ENCODE measurements at regions not wholly inside any gene's neighbourhood (a gene's known extent, or its start where the extent isn't known, plus 50 kb on each side); places are given as distances from the start of the nearest gene placed in this dataset.
"Not testable (repeated sequence)": the region's sequence is repeated elsewhere in the genome, so short reads cannot be mapped to it uniquely, and the experiment has no call there.

GRCh38 chr14:70255071-70256057 is 66.6 kb upstream of the SLC8A3 start:
- TF ChIP-seq REST (IDR thresholded peaks at IDR 0.05; ENCODE audit: low read depth); RAD21 (IDR thresholded peaks at IDR 0.05; ENCODE audit: low read depth); MAX (IDR thresholded peaks at IDR 0.05); POLR2A (IDR thresholded peaks at IDR 0.05; ENCODE audit: borderline replicate concordance, extremely low read depth, insufficient read depth, insufficient read length): not testable (repeated sequence)
